Left cardiac atrium (tissue), 4 donors: ENCODE measurements at regions not wholly inside any gene's neighbourhood (a gene's known extent, or its start where the extent isn't known, plus 50 kb on each side); places are given as distances from the start of the nearest gene placed in this dataset.
A peak's percentile ranks its signal among the peaks of the same experiment; 100 is the strongest.
"Not testable (repeated sequence)": the region's sequence is repeated elsewhere in the genome, so short reads cannot be mapped to it uniquely, and the experiment has no call there.

Experiments
- ATAC-seq, 2 donors: fragments of 200-7000 bp; cut with Tn5 transposase; one replicate each; pipeline ENCODE4 v1.9.1; 2020; ENCODE audit warnings: mild to moderate bottlenecking in 2 of 2, moderate library complexity in 2 of 2
- DNase-seq: peaks from one replicate; pipeline ENCODE4 v3.0.0-alpha.2; 2020
- intact Hi-C, 2 donors: fragments of 100-400 bp; cut with DNase I; formaldehyde crosslinking; loops; one replicate each; pipeline versions ENCODE4 v1.14.1 to v1.15.1; 2022 to 2023
- donor health status: DM: no; HTN: yes; CAD: no.
- donor health status: DM: no; HTN: yes; CAD: no; lungs with severe emphysema.
- donor health status: DM: yes; HTN: yes; CAD: no.
- donor health status: Dilated cardiomyopathy.

GRCh38 chr2:58428096-58429013 lies 187.2 kb upstream of the FANCL start:
- intact Hi-C loops: no loop called here
- ATAC-seq: no peak
- no peak for DNase-seq

DNA sequence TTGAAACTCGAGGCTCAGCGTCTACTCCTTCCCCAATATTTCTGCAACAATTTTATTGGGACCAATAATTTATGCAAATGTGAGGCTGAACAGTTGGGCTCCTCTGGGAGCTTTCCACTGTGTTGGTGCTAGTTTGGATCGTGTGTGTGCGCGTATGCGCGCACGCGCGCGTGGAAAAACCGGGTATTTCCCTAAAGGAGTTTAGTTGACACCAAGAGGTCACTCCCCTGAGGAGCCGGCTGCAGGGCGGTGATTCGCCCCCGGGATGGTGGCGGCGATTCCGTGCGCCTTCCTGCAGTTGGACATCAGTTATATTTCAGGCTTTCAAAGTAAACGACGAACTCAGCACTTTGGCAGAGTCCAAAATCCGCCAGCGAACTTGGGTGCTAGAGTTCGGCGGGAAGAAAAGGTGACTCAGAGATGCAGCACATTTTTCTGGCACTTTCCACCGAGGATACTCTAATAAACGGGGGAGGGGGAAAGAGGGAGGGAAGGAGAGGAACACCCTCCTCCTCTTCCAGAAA lies 186.5 kb upstream of the FANCL start:
- intact Hi-C loops: no loop called here
- DNase-seq (peak; percentile 34), ATAC-seq (peak in 1 of 2 donors; percentile 27)

DNA sequence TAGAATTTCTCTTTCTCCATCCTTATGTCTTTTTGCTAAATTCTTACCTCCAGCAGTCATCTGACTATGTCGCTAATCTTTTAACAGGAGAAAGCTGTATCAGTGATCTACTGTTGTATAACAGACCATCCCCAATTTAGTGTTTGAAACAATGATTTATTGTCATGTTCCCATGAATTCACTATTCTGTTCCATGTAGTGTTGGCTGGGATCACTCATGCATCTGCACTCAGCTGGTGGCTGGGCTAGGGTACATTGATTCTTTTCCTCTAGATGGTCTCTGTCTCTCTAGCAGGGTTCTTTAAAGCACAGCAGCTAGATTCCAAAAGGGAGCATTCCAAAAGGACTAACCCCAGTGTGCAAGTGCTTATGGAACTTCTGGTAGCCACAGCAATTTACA lies 184.2 kb upstream of the FANCL start:
- ATAC-seq (no peak), DNase-seq (no peak)
- intact Hi-C loops: no loop called here

DNA sequence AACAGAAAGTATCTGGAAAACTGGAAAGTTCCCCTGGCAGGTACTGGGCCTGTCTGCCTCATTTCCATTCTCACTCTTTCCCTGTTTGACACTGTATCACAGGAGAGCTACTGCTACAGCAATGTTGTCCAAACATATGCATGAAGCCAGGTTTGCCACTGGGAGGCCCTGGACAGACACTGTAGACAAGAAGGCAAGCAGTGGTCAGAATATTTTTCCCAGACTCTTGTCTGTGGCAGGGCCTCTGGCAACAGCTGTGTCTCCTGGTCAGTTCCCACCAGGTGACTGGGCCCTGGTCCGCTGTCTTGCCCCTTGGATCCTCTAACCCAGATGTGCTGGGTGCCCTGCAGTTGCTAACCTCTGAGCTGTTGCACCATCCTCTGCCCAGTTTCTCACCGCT lies 178.9 kb upstream of the FANCL start:
- DNase-seq (no peak), ATAC-seq (no peak)
- intact Hi-C loops: no loop called here

DNA sequence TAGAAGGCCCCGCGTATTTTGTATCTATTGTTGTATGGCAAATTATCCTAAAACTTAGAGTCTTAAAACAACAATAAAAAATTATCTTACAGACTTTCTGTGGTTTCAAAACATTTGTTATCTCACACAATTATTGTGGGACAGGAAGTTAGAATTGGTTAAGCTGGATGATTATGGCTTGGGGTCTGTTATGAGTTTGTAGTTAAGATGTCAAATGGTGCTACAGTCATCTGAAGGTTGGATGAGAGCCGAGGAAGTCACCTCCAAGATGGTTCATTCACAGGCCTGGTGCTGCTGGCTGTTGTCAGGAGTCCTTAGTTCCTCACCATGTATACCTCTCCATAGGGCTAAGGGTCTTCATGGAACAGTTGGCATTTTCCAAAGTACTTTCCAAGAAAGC lies 175.6 kb upstream of the FANCL start:
- ATAC-seq (no peak), DNase-seq (no peak)
- intact Hi-C loops: no loop called here

- intact Hi-C loops: no loop called here
- ATAC-seq (no peak), DNase-seq (no peak)
These were observed 173.4 kb upstream of the FANCL start for GRCh38 chr2:58414506-58414905.

- intact Hi-C loops: no loop called here
- DNase-seq: no peak
These were observed 169.4 kb upstream of the FANCL start for GRCh38 chr2:58410549-58410948.

GRCh38 chr2:58407487-58407886 lies 166.4 kb upstream of the FANCL start:
- intact Hi-C loops: no loop called here
- DNase-seq (no peak), ATAC-seq (no peak)

More at GRCh38 chr2:58410549-58410948, 169.4 kb upstream of the FANCL start:
- ATAC-seq: no peak

DNA sequence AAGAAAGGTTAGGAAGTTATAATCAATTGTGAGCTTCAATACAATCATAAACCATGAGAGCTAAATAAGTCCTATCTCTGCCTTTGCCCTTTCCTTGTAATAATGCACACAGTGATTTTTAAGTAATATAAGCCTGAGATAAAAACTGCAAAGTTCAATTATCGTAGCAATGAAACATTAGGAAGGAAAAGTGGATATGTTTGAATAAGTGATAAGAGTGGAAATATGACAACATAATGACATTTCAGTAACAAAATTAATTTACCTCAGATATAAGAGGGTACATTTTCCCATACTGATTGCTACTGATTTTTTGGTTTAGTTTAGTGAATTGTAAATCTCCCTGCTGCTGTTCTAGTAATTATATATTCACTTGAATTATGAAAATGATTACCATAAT lies 164.2 kb upstream of the FANCL start:
- DNase-seq: no peak
- no peak for ATAC-seq
- intact Hi-C loops: no loop called here

GRCh38 chr2:58401936-58402335 lies 160.8 kb upstream of the FANCL start:
- no peak for DNase-seq
- intact Hi-C loops: no loop called here
- ATAC-seq: no peak

DNA sequence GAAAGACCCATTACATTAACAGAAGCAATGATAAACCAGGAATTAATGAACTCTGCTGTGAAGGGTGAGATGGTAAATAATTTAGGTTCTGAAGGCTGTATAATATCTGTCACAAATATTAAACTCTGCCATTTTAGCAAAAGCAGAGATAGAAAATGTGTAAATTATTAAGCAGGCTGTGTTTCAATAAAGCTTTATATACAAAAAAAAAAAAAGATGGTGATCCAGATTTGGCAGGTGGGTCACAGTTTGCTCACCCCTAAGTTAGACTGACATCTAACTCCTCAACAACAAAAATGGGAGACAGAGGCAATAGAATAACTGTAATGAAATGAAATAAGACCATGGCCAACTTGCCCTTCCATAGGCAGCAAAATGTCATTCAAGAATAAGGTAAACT lies 157.3 kb upstream of the FANCL start:
- intact Hi-C loops: no loop called here
- ATAC-seq (no peak), DNase-seq (no peak)

GRCh38 chr2:58387701-58388100 lies 146.6 kb upstream of the FANCL start:
- intact Hi-C loops: no loop called here
- ATAC-seq (no peak), DNase-seq (no peak)

DNA sequence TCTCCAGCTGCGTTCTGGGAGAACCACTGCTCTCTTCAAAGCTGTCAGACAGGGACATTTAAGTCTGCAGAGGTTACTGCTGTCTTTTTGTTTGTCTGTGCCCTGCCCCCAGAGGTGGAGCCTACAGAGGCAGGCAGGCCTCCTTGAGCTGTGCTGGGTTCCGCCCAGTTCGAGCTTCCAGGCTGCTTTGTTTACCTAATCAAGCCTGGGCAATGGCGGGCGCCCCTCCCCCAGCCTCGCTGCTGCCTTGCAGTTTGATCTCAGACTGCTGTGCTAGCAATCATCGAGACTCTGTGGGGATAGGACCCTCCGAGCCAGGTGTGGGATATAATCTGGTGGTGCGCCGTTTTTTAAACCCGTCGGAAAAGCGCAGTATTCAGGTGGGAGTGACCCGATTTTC lies 145.8 kb upstream of the FANCL start:
- ATAC-seq, intact Hi-C loops, DNase-seq: not testable (repeated sequence)

DNA sequence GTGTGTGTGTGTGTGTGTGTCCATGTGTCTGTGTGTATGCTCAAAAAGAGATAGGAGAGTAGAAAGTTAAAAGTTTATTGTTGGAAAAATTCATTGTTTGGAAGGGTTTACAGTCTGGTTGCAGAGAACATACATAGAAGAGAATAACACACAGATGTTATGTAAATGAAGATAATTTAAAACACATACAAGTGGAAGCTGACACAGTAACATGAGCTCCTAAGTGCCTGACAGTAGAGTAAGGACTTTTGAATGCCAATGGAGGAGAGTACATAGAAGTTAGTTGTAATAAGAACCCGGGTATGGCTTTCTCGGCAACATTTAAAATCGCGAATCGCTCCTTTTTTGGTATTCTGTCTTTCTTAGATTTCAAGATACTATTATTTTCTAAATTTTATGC lies 137.0 kb upstream of the FANCL start:
- no peak for ATAC-seq
- no peak for DNase-seq

GRCh38 chr2:58377181-58377580 lies 136.1 kb upstream of the FANCL start:
- intact Hi-C loops: no loop called here
- DNase-seq: no peak
- no peak for ATAC-seq

More for the DNA sequence above, 137.0 kb upstream of the FANCL start:
- intact Hi-C loops: no loop called here

DNA sequence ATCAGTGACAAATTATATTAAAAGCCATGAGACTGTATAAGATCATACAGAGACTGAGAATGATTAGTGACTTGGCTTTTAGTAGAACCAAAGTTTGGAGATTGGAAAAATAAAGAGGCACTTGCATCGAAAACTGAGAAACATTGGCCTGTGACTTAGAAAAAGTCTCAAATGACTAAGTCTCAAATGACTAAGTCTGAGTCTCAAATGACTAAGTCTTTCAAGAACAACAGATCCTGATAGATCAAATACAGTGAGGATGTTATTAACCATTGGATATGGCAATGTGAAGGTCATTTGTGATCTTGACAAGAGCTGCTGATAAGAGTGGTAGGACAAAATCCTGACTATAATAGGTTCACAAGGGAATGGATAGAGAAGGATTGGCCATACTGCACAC lies 135.5 kb upstream of the FANCL start:
- intact Hi-C loops: no loop called here

GRCh38 chr2:58369594-58369993 lies 128.5 kb upstream of the FANCL start:
- DNase-seq: no peak
- intact Hi-C loops: no loop called here
- no peak for ATAC-seq

More for the DNA sequence above, 135.5 kb upstream of the FANCL start:
- ATAC-seq (no peak), DNase-seq (no peak)

DNA sequence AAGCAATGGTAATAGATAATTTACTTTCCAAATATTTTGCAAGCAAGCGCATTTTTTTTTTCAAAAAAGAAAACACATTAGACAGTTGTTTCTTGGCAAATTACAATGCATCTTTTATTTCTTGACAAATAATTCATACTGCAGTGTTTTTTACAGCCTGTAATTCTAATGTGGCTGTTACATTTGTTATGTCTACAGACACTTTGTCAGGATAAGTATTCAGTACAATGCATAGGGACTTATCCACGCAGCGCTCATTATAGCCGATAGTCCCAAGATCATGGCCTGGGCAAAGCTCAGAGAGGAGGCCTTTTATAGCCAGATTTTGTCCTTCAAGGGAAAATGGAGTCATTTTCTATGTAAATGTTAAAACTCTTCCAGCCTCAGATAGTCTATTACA lies 123.0 kb upstream of the FANCL start:
- DNase-seq (no peak), ATAC-seq (no peak)
- intact Hi-C loops: no loop called here

GRCh38 chr2:58358026-58358425 lies 116.9 kb upstream of the FANCL start:
- intact Hi-C loops: no loop called here
- no peak for DNase-seq
- ATAC-seq: no peak

GRCh38 chr2:58357521-58357920 lies 116.4 kb upstream of the FANCL start:
- ATAC-seq (no peak), DNase-seq (no peak)
- intact Hi-C loops: no loop called here

DNA sequence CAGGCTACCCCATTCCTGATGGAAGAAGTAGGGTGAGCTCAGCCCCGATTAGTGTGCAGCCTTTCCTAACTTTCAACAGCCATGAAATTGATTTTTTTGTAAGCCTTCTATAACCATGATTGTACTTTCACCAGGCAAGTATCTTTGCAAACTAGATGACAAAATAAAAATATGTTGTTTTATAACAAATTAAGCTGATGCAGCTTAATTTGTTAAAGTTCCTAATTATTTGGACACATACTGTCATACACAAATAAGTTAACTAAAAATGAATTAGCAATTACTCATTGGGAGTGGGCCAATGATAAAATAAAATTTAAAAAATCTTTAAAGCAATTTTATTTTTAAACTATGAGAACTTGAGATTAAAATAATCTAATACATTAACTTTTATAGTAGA lies 113.1 kb upstream of the FANCL start:
- DNase-seq: no peak
- no peak for ATAC-seq
- intact Hi-C loops: no loop called here
